CD4-positive, alpha-beta T cell treated with Interleukin-17A for 1 hour (primary cell): ENCODE measurements at regions not wholly inside any gene's neighbourhood (a gene's known extent, or its start where the extent isn't known, plus 50 kb on each side); places are given as distances from the start of the nearest gene placed in this dataset.
A peak's percentile ranks its signal among the peaks of the same experiment; 100 is the strongest.
"Not testable (repeated sequence)": the region's sequence is repeated elsewhere in the genome, so short reads cannot be mapped to it uniquely, and the experiment has no call there.

Source experiments
- DNase-seq: peaks from one replicate; pipeline ENCODE4 v3.0.0-alpha.2; 2020

- DNase-seq = no peak
Measured at GRCh38 chr4:138413273-138413672, 171.1 kb upstream of the SLC7A11 start.

GRCh38 chr4:138412847-138413246 lies 170.7 kb upstream of the SLC7A11 start:
- no peak for DNase-seq

GRCh38 chr4:138410266-138410665 lies 168.1 kb upstream of the SLC7A11 start:
- DNase-seq = no peak

GRCh38 chr4:138409670-138410069 lies 167.5 kb upstream of the SLC7A11 start:
- no peak for DNase-seq

GRCh38 chr4:138408758-138409157 lies 166.6 kb upstream of the SLC7A11 start:
- DNase-seq = no peak

- DNase-seq = no peak
Measured at GRCh38 chr4:138407329-138407728, 165.2 kb upstream of the SLC7A11 start.

GRCh38 chr4:138406876-138407275 lies 164.7 kb upstream of the SLC7A11 start:
- no peak for DNase-seq

GRCh38 chr4:138405934-138406567 lies 163.9 kb upstream of the SLC7A11 start:
- DNase-seq = peak; percentile 20

GRCh38 chr4:138405466-138405891 lies 163.3 kb upstream of the SLC7A11 start:
- no peak for DNase-seq

- DNase-seq = no peak
Measured at GRCh38 chr4:138404801-138405200, 162.7 kb upstream of the SLC7A11 start.

- DNase-seq = no peak
Measured at GRCh38 chr4:138404251-138404650, 162.1 kb upstream of the SLC7A11 start.

- no peak for DNase-seq
Measured at GRCh38 chr4:138401334-138401733, 159.2 kb upstream of the SLC7A11 start.

GRCh38 chr4:138400543-138400942 lies 158.4 kb upstream of the SLC7A11 start:
- DNase-seq = no peak

GRCh38 chr4:138400066-138400465 lies 157.9 kb upstream of the SLC7A11 start:
- no peak for DNase-seq

GRCh38 chr4:138399081-138399480 lies 156.9 kb upstream of the SLC7A11 start:
- DNase-seq = no peak

- DNase-seq = no peak
Measured at GRCh38 chr4:138398322-138398721, 156.2 kb upstream of the SLC7A11 start.

GRCh38 chr4:138393886-138394610 lies 151.9 kb upstream of the SLC7A11 start:
- no peak for DNase-seq

- DNase-seq = no peak
Measured at GRCh38 chr4:138392751-138393308, 150.7 kb upstream of the SLC7A11 start.

GRCh38 chr4:138389976-138390685 lies 148.0 kb upstream of the SLC7A11 start:
- DNase-seq = no peak

- DNase-seq = no peak
Measured at GRCh38 chr4:138374947-138375346, 132.8 kb upstream of the SLC7A11 start.

GRCh38 chr4:138367942-138368341 lies 125.8 kb upstream of the SLC7A11 start:
- no peak for DNase-seq

- DNase-seq = not testable (repeated sequence)
Measured at GRCh38 chr4:138352446-138352845, 110.3 kb upstream of the SLC7A11 start.

- no peak for DNase-seq
Measured at GRCh38 chr4:138348055-138348454, 105.9 kb upstream of the SLC7A11 start.

- no peak for DNase-seq
Measured at GRCh38 chr4:138347561-138347960, 105.4 kb upstream of the SLC7A11 start.
